ENCODE measurements at regions not wholly inside any gene's neighbourhood (a gene's known extent, or its start where the extent isn't known, plus 50 kb on each side); places are given as distances from the start of the nearest gene placed in this dataset.

GRCh38 chr14:86020841-86021240, 490.9 kb downstream of the FLRT2 start:
- ATAC-seq (no peak), DNase-seq (no peak)
- no peak overlapping the region for H3K27ac Mint-ChIP-seq
- H3K4me3 Mint-ChIP-seq, result no peak overlapping the region
- H3K4me1 Mint-ChIP-seq, result no peaks in the 10 kb centered on the region
- H3K36me3 Mint-ChIP-seq (ENCODE audit: low read depth), result peaks cover 2% of the 10 kb centered on the region
- no peaks in the 10 kb centered on the region for H3K27me3 Mint-ChIP-seq
- POLR2A ChIA-PET, result no interaction called here
- CTCF ChIA-PET, result no interaction called here
- peaks cover 13% of the 10 kb centered on the region for H3K9me3 Mint-ChIP-seq (ENCODE audit: low read depth)
- intact Hi-C loops (cut with DNase I, micrococcal nuclease), result no loop called here

- no peaks in the 10 kb centered on the region for H3K4me1 Mint-ChIP-seq
- H3K27ac Mint-ChIP-seq, result no peak overlapping the region
- ChIA-PET POLR2A (no interaction called here), CTCF (no interaction called here)
- intact Hi-C loops (cut with DNase I, micrococcal nuclease), result no loop called here
- no peak for DNase-seq
- H3K36me3 Mint-ChIP-seq (ENCODE audit: low read depth), result no peaks in the 10 kb centered on the region
- H3K4me3 Mint-ChIP-seq, result no peak overlapping the region
- peaks cover 2% of the 10 kb centered on the region for H3K9me3 Mint-ChIP-seq (ENCODE audit: low read depth)
- no peaks in the 10 kb centered on the region for H3K27me3 Mint-ChIP-seq
- ATAC-seq, result no peak
These were observed 486.0 kb downstream of the FLRT2 start for GRCh38 chr14:86015941-86016340.

- H3K27me3 Mint-ChIP-seq, result no peaks in the 10 kb centered on the region
- H3K4me1 Mint-ChIP-seq, result no peaks in the 10 kb centered on the region
- no peak for ATAC-seq
- ChIA-PET CTCF (no interaction called here), POLR2A (no interaction called here)
- DNase-seq, result no peak
- no peak overlapping the region for H3K4me3 Mint-ChIP-seq
- no peaks in the 10 kb centered on the region for H3K36me3 Mint-ChIP-seq (ENCODE audit: low read depth)
- peaks cover 2% of the 10 kb centered on the region for H3K9me3 Mint-ChIP-seq (ENCODE audit: low read depth)
- no peak overlapping the region for H3K27ac Mint-ChIP-seq
- intact Hi-C loops (cut with DNase I, micrococcal nuclease), result no loop called here
These were observed 485.6 kb downstream of the FLRT2 start for GRCh38 chr14:86015511-86015910.

GRCh38 chr14:86013641-86014040, 483.7 kb downstream of the FLRT2 start:
- DNase-seq, result no peak
- intact Hi-C loops (cut with DNase I, micrococcal nuclease), result no loop called here

GRCh38 chr14:86012461-86012860, 482.5 kb downstream of the FLRT2 start:
- Mint-ChIP-seq H3K27ac (no peak overlapping the region), H3K4me3 (no peak overlapping the region), H3K9me3 (ENCODE audit: low read depth) (no peaks in the 10 kb centered on the region), H3K36me3 (ENCODE audit: low read depth) (no peaks in the 10 kb centered on the region), H3K27me3 (no peaks in the 10 kb centered on the region), H3K4me1 (no peaks in the 10 kb centered on the region)
- intact Hi-C loops (cut with DNase I, micrococcal nuclease), result no loop called here
- POLR2A ChIA-PET, result no interaction called here
- CTCF ChIA-PET, result no interaction called here
- DNase-seq (no peak), ATAC-seq (no peak)

More at GRCh38 chr14:86013641-86014040, 483.7 kb downstream of the FLRT2 start:
- Mint-ChIP-seq H3K4me1 (no peaks in the 10 kb centered on the region), H3K27ac (no peak overlapping the region), H3K27me3 (no peaks in the 10 kb centered on the region), H3K9me3 (ENCODE audit: low read depth) (no peaks in the 10 kb centered on the region), H3K36me3 (ENCODE audit: low read depth) (no peaks in the 10 kb centered on the region), H3K4me3 (no peak overlapping the region)
- ChIA-PET CTCF (no interaction called here), POLR2A (no interaction called here)
- no peak for ATAC-seq

GRCh38 chr14:86003998-86004397, 474.1 kb downstream of the FLRT2 start:
- Mint-ChIP-seq H3K4me1 (no peaks in the 10 kb centered on the region), H3K4me3 (no peak overlapping the region), H3K27ac (no peak overlapping the region), H3K36me3 (ENCODE audit: low read depth) (no peaks in the 10 kb centered on the region), H3K27me3 (no peaks in the 10 kb centered on the region), H3K9me3 (ENCODE audit: low read depth) (no peaks in the 10 kb centered on the region)
- intact Hi-C loops (cut with DNase I, micrococcal nuclease), result no loop called here
- peak; percentile 12 for DNase-seq
- ChIA-PET CTCF (no interaction called here), POLR2A (no interaction called here)
- no peak for ATAC-seq

GRCh38 chr14:85996551-85996950, 466.6 kb downstream of the FLRT2 start:
- CTCF ChIA-PET, result no interaction called here
- no peak overlapping the region for H3K27ac Mint-ChIP-seq
- no peaks in the 10 kb centered on the region for H3K9me3 Mint-ChIP-seq (ENCODE audit: low read depth)
- H3K4me1 Mint-ChIP-seq, result no peaks in the 10 kb centered on the region
- DNase-seq (no peak), ATAC-seq (no peak)
- intact Hi-C loops (cut with DNase I, micrococcal nuclease), result no loop called here
- POLR2A ChIA-PET, result no interaction called here
- H3K27me3 Mint-ChIP-seq, result no peaks in the 10 kb centered on the region
- H3K36me3 Mint-ChIP-seq (ENCODE audit: low read depth), result no peaks in the 10 kb centered on the region
- no peak overlapping the region for H3K4me3 Mint-ChIP-seq

GRCh38 chr14:85991156-85991555, 461.2 kb downstream of the FLRT2 start:
- intact Hi-C loops (cut with DNase I, micrococcal nuclease), result no loop called here
- H3K27ac Mint-ChIP-seq, result no peak overlapping the region
- H3K36me3 Mint-ChIP-seq (ENCODE audit: low read depth), result peaks cover 2% of the 10 kb centered on the region

GRCh38 chr14:85987907-85988306, 458.0 kb downstream of the FLRT2 start:
- no peaks in the 10 kb centered on the region for H3K4me1 Mint-ChIP-seq
- no peak overlapping the region for H3K27ac Mint-ChIP-seq
- no peak overlapping the region for H3K4me3 Mint-ChIP-seq
- DNase-seq (no peak), ATAC-seq (no peak)
- H3K9me3 Mint-ChIP-seq (ENCODE audit: low read depth), result peaks cover 1% of the 10 kb centered on the region
- H3K36me3 Mint-ChIP-seq (ENCODE audit: low read depth), result peaks cover 7% of the 10 kb centered on the region
- H3K27me3 Mint-ChIP-seq, result no peaks in the 10 kb centered on the region
- POLR2A ChIA-PET, result no interaction called here
- intact Hi-C loops (cut with DNase I, micrococcal nuclease), result no loop called here
- CTCF ChIA-PET, result no interaction called here

More at GRCh38 chr14:85991156-85991555, 461.2 kb downstream of the FLRT2 start:
- ATAC-seq (no peak), DNase-seq (no peak)
- Mint-ChIP-seq H3K4me1 (no peaks in the 10 kb centered on the region), H3K9me3 (ENCODE audit: low read depth) (no peaks in the 10 kb centered on the region), H3K27me3 (no peaks in the 10 kb centered on the region), H3K4me3 (no peak overlapping the region)
- ChIA-PET CTCF (no interaction called here), POLR2A (no interaction called here)

GRCh38 chr14:85987292-85987691, 457.3 kb downstream of the FLRT2 start:
- Mint-ChIP-seq H3K27ac (no peak overlapping the region), H3K4me1 (no peaks in the 10 kb centered on the region), H3K27me3 (no peaks in the 10 kb centered on the region), H3K36me3 (ENCODE audit: low read depth) (peaks cover 7% of the 10 kb centered on the region), H3K4me3 (no peak overlapping the region), H3K9me3 (ENCODE audit: low read depth) (peaks cover 1% of the 10 kb centered on the region)
- intact Hi-C loops (cut with DNase I, micrococcal nuclease), result no loop called here
- ChIA-PET CTCF (no interaction called here), POLR2A (no interaction called here)
- DNase-seq, result no peak
- no peak for ATAC-seq

- POLR2A ChIA-PET, result no interaction called here
- intact Hi-C loops (cut with DNase I, micrococcal nuclease), result no loop called here
- no peak overlapping the region for H3K27ac Mint-ChIP-seq
These were observed 448.8 kb downstream of the FLRT2 start for GRCh38 chr14:85978582-85979250.

GRCh38 chr14:85974602-85975001, 444.7 kb downstream of the FLRT2 start:
- Mint-ChIP-seq H3K4me1 (no peaks in the 10 kb centered on the region), H3K4me3 (no peak overlapping the region), H3K27ac (no peak overlapping the region), H3K27me3 (no peaks in the 10 kb centered on the region), H3K36me3 (ENCODE audit: low read depth) (peaks cover 23% of the 10 kb centered on the region), H3K9me3 (ENCODE audit: low read depth) (peaks cover 22% of the 10 kb centered on the region)
- no peak for ATAC-seq
- ChIA-PET CTCF (no interaction called here), POLR2A (no interaction called here)
- intact Hi-C loops (cut with DNase I, micrococcal nuclease), result no loop called here
- no peak for DNase-seq

More at GRCh38 chr14:85978582-85979250, 448.8 kb downstream of the FLRT2 start:
- peaks cover 12% of the 10 kb centered on the region for H3K9me3 Mint-ChIP-seq (ENCODE audit: low read depth)
- H3K4me3 Mint-ChIP-seq, result no peak overlapping the region
- no peak for DNase-seq
- ATAC-seq, result no peak
- H3K36me3 Mint-ChIP-seq (ENCODE audit: low read depth), result peaks cover 11% of the 10 kb centered on the region
- H3K4me1 Mint-ChIP-seq, result no peaks in the 10 kb centered on the region
- CTCF ChIA-PET, result no interaction called here
- no peaks in the 10 kb centered on the region for H3K27me3 Mint-ChIP-seq

- no peak overlapping the region for H3K27ac Mint-ChIP-seq
- no peak overlapping the region for H3K4me3 Mint-ChIP-seq
- no peak for ATAC-seq
- CTCF ChIA-PET, result interaction anchor here (1.0 kb wide), 1 partner anchor 14 kb away, joined by 3 read pairs; no protein-coding TSS in a partner anchor
- no peaks in the 10 kb centered on the region for H3K4me1 Mint-ChIP-seq
- DNase-seq, result no peak
- no peaks in the 10 kb centered on the region for H3K27me3 Mint-ChIP-seq
- POLR2A ChIA-PET, result no interaction called here
- no peaks in the 10 kb centered on the region for H3K36me3 Mint-ChIP-seq (ENCODE audit: low read depth)
- H3K9me3 Mint-ChIP-seq (ENCODE audit: low read depth), result peaks cover 6% of the 10 kb centered on the region
- intact Hi-C loops (cut with DNase I, micrococcal nuclease), result no loop called here
These were observed 433.5 kb downstream of the FLRT2 start for GRCh38 chr14:85963486-85963885.
